ENCODE measurements at regions not wholly inside any gene's neighbourhood (a gene's known extent, or its start where the extent isn't known, plus 50 kb on each side); places are given as distances from the start of the nearest gene placed in this dataset.

DNA sequence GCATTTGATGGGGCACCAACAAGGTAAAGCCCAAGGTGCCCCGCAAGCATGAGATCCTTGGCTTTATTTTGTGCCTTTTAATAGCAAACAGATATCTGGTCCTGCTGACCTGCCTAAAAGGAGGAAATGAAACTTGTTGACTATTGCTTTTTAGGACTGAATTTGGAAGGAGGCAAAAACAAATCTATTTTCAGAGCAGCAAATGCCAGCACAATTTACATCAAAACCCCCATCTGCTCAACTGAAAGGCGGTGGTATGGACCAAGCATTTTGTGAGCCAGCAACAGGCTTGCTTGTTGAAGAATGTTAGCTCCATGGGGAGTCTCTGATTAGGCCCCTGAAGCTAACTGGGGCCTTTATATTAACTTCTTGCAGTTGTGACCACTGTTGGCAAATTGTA is 192.6 kb upstream of the E2F8 start (continued):
- no peak for TF ChIP-seq ZNF3 (CRISPR knock-in tag; IDR thresholded peaks at IDR 0.05)

DNA sequence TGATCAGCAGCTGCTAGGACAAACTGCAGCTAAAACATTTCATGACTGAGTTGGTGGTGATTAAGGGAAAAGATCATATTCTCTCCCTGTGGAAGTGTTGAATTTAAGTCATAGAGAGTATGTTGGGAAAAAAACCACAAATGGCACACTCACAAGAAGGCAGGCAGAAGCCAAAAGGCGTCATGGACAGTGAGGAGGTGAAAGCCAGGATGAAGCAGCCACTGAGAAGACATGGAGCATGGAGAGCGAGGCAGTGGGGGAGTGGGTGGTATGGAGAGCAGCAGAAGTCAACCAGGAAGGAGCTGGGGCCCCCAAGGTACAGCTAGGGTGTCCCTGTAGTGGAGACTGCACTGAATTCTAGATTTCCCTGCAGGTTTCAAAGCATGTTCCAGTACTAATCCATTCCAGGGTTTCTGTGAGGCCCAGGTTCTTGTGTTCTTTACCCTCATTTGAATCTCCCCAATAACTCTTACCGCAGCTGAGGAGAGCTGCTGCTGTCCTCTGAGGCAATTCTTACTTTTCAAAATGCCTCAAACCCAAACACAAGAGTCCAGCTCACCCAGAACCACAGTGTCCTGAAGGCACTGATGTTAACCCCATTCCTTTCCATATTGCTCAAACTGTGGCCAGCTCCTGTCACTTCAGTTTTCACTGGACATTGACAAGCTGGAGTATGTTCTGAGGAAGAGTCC is 191.8 kb upstream of the E2F8 start:
- no TSS peak for BruUV-seq (replicated peaks)
- H3K4me2 ChIP-seq (ENCODE audit: insufficient read depth, low read length) = no peak overlapping the region
- H3K4me1 ChIP-seq (replicated peaks in 1 of 2; ENCODE audit: control insufficient read depth in 2 of 2, insufficient read depth in 2 of 2, low read length in 2 of 2) = no peaks in the 10 kb centered on the region
- intact Hi-C loops (cut with micrococcal nuclease) (no loop called here), in situ Hi-C loops (cut with MboI) (no loop called here)
- H3K4me3 ChIP-seq = no peak overlapping the region
- CTCF ChIA-PET (ENCODE audit: low intra/inter-chr PET ratio) = interaction anchor here (0.6 kb wide), 1 partner anchor 109 kb away, joined by 5 read pairs; no protein-coding TSS in a partner anchor
- no peaks in the 10 kb centered on the region for H3K9me1 ChIP-seq (ENCODE audit: control insufficient read depth, insufficient read depth, low read length)
- H3K9ac ChIP-seq (ENCODE audit: insufficient read depth in 1 of 2, low read depth in 2 of 2, low read length in 2 of 2) = no peak overlapping the region
- no peaks in the 10 kb centered on the region for H3K36me3 ChIP-seq (ENCODE audit: control insufficient read depth, insufficient read depth, low read length)
- H2AFZ ChIP-seq (ENCODE audit: low read depth, low read length) = no peak overlapping the region
- 0% methylated on average over 3 of the region's 3 CpGs for WGBS (ENCODE audit: insufficient coverage, low coverage, missing lambda C conversion rate)
- H3K9me3 ChIP-seq (replicated peaks; ENCODE audit: control insufficient read depth, insufficient read depth, low read depth, low read length) = no peaks in the 10 kb centered on the region
- POLR2A ChIA-PET = interaction anchor here (0.6 to 1.0 kb wide), 2 partner anchors 9 to 146 kb away, joined by 3 read pairs; no protein-coding TSS in a partner anchor
- FAIRE-seq = no peak
- DNase-seq (ENCODE audit: extremely low read depth in 1 of 4, low spot score in 3 of 4) = no peak
- H3K27ac ChIP-seq (ENCODE audit: extremely low read depth, low read depth, low read length) = no peak overlapping the region
- H3K79me2 ChIP-seq (ENCODE audit: control insufficient read depth, insufficient read depth, low read length) = no peaks in the 10 kb centered on the region
- TF ChIP-seq RHOXF2B (CRISPR knock-in tag; conservative IDR thresholded peaks at IDR 0.05) = no peak
- TF ChIP-seq, protein P1, sequence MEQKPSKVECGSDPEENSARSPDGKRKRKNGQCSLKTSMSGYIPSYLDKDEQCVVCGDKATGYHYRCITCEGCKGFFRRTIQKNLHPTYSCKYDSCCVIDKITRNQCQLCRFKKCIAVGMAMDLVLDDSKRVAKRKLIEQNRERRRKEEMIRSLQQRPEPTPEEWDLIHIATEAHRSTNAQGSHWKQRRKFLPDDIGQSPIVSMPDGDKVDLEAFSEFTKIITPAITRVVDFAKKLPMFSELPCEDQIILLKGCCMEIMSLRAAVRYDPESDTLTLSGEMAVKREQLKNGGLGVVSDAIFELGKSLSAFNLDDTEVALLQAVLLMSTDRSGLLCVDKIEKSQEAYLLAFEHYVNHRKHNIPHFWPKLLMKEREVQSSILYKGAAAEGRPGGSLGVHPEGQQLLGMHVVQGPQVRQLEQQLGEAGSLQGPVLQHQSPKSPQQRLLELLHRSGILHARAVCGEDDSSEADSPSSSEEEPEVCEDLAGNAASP (IDR thresholded peaks at IDR 0.05) = no peak
- no peak for TF ChIP-seq BDP1 (IDR thresholded peaks at IDR 0.05; ENCODE audit: insufficient read depth, insufficient read length)
- peak; percentile 49 for TF ChIP-seq HDAC3 (IDR thresholded peaks at IDR 0.05; ENCODE audit: borderline replicate concordance, partially characterized antibody)
- TF ChIP-seq E2F3 (CRISPR knock-in tag; IDR thresholded peaks at IDR 0.05) = no peak
- no peak for TF ChIP-seq ZNF175 (CRISPR knock-in tag; IDR thresholded peaks at IDR 0.05; ENCODE audit: low read depth)
- TF ChIP-seq TOE1 (IDR thresholded peaks at IDR 0.05; ENCODE audit: borderline replicate concordance) = 0 out of 2 replicates have a peak, but pooled peaks have one; percentile 40
- no peak for TF ChIP-seq TOE1 (CRISPR knock-in tag; IDR thresholded peaks at IDR 0.05; ENCODE audit: borderline replicate concordance, low read depth)
- TF ChIP-seq NR3C1 (CRISPR knock-in tag; IDR thresholded peaks at IDR 0.05) = no peak
- no peak for TF ChIP-seq POLR3G (IDR thresholded peaks at IDR 0.05; ENCODE audit: extremely low read depth, insufficient read length, insufficient replicate concordance)
- TF ChIP-seq SMC3 (conservative IDR thresholded peaks at IDR 0.05; ENCODE audit: insufficient read depth, low read depth, low read length) = no peak
- ATAC-seq = peak; percentile 47; the same call in 1 of the 3 replicates
- no peaks in the 10 kb centered on the region for H4K20me1 ChIP-seq (replicated peaks; ENCODE audit: control insufficient read depth, insufficient read depth, low read length)
- peaks cover 6 to 21% of the 10 kb centered on the region in 2 experiments for H3K27me3 ChIP-seq (ENCODE audit: control insufficient read depth in 2 of 2, insufficient read depth in 2 of 2, low read length in 2 of 2)
